ENCODE measurements at regions not wholly inside any gene's neighbourhood (a gene's known extent, or its start where the extent isn't known, plus 50 kb on each side); places are given as distances from the start of the nearest gene placed in this dataset.

GRCh38 chr22:33971561-33971961 is 51.3 kb upstream of the LARGE1 start:
- DNase-seq = no peak
- H3K36me3 Mint-ChIP-seq = no peaks in the 10 kb centered on the region
- no peak for ATAC-seq (ENCODE audit: low read depth in 2 of 2)
- no peaks in the 10 kb centered on the region for H3K36me3 ChIP-seq (ENCODE audit: control insufficient read depth, insufficient read depth, low read length)
- no peak overlapping the region for H3K4me3 Mint-ChIP-seq
- no peak overlapping the region for H3K4me3 ChIP-seq (ENCODE audit: low read depth, low read length)
- no peaks in the 10 kb centered on the region for H3K4me1 Mint-ChIP-seq
- H3K9me3 ChIP-seq (ENCODE audit: control insufficient read depth in 2 of 2, low read length in 2 of 2) = no peaks in the 10 kb centered on the region
- H3K4me1 ChIP-seq (ENCODE audit: control insufficient read depth, insufficient read depth, low read length, poor library complexity, severe bottlenecking) = no peaks in the 10 kb centered on the region
- H3K27me3 ChIP-seq (ENCODE audit: control insufficient read depth, insufficient read depth, low read length) = no peaks in the 10 kb centered on the region
- H3K9me3 Mint-ChIP-seq = peaks cover 0 to 9% (median 0%) of the 10 kb centered on the region in 7 donors
- H3K27ac Mint-ChIP-seq = no peak overlapping the region
- H3K27me3 Mint-ChIP-seq = no peaks in the 10 kb centered on the region
- H3K27ac ChIP-seq (ENCODE audit: insufficient read depth, low read length, poor library complexity, severe bottlenecking) = no peak overlapping the region

GRCh38 chr22:33975841-33976240 is 55.6 kb upstream of the LARGE1 start:
- no peak for ATAC-seq (ENCODE audit: low read depth in 2 of 2)
- no peak overlapping the region for H3K4me3 Mint-ChIP-seq

GRCh38 chr22:33983558-33983957 is 63.3 kb upstream of the LARGE1 start:
- no peaks in the 10 kb centered on the region for H3K4me1 ChIP-seq (ENCODE audit: control insufficient read depth, insufficient read depth, low read length, poor library complexity, severe bottlenecking)

More at GRCh38 chr22:33975841-33976240, 55.6 kb upstream of the LARGE1 start:
- H3K27ac Mint-ChIP-seq = no peak overlapping the region
- Histone ChIP-seq H3K36me3 (ENCODE audit: control insufficient read depth, insufficient read depth, low read length) (no peaks in the 10 kb centered on the region), H3K27me3 (ENCODE audit: control insufficient read depth, insufficient read depth, low read length) (no peaks in the 10 kb centered on the region), H3K4me3 (ENCODE audit: low read depth, low read length) (no peak overlapping the region), H3K27ac (ENCODE audit: insufficient read depth, low read length, poor library complexity, severe bottlenecking) (no peak overlapping the region), H3K4me1 (ENCODE audit: control insufficient read depth, insufficient read depth, low read length, poor library complexity, severe bottlenecking) (no peaks in the 10 kb centered on the region), H3K9me3 (ENCODE audit: control insufficient read depth in 2 of 2, low read length in 2 of 2) (no peaks in the 10 kb centered on the region)
- H3K36me3 Mint-ChIP-seq = no peaks in the 10 kb centered on the region
- peaks cover 0 to 13% (median 0%) of the 10 kb centered on the region in 7 donors for H3K9me3 Mint-ChIP-seq
- no peak for DNase-seq
- peaks cover 8% of the 10 kb centered on the region for H3K27me3 Mint-ChIP-seq
- H3K4me1 Mint-ChIP-seq = no peaks in the 10 kb centered on the region

GRCh38 chr22:33984211-33984610 is 63.9 kb upstream of the LARGE1 start:
- no peak overlapping the region for H3K27ac Mint-ChIP-seq
- no peaks in the 10 kb centered on the region for H3K9me3 ChIP-seq (ENCODE audit: control insufficient read depth in 2 of 2, low read length in 2 of 2)
- H3K27me3 ChIP-seq (ENCODE audit: control insufficient read depth, insufficient read depth, low read length) = no peaks in the 10 kb centered on the region
- H3K4me1 Mint-ChIP-seq = no peaks in the 10 kb centered on the region
- no peak overlapping the region for H3K4me3 ChIP-seq (ENCODE audit: low read depth, low read length)
- H3K36me3 ChIP-seq (ENCODE audit: control insufficient read depth, insufficient read depth, low read length) = no peaks in the 10 kb centered on the region
- H3K4me3 Mint-ChIP-seq = no peak overlapping the region
- ATAC-seq (ENCODE audit: low read depth in 2 of 2) (no peak), DNase-seq (no peak)
- H3K36me3 Mint-ChIP-seq = no peaks in the 10 kb centered on the region
- no peaks in the 10 kb centered on the region for H3K4me1 ChIP-seq (ENCODE audit: control insufficient read depth, insufficient read depth, low read length, poor library complexity, severe bottlenecking)
- no peak overlapping the region for H3K27ac ChIP-seq (ENCODE audit: insufficient read depth, low read length, poor library complexity, severe bottlenecking)
- peaks cover 10% of the 10 kb centered on the region for H3K27me3 Mint-ChIP-seq
- H3K9me3 Mint-ChIP-seq = peaks cover 0 to 5% (median 0%) of the 10 kb centered on the region in 7 donors

More at GRCh38 chr22:33983558-33983957, 63.3 kb upstream of the LARGE1 start:
- no peak overlapping the region for H3K4me3 ChIP-seq (ENCODE audit: low read depth, low read length)
- Mint-ChIP-seq H3K27ac (no peak overlapping the region), H3K4me3 (no peak overlapping the region), H3K36me3 (no peaks in the 10 kb centered on the region), H3K9me3 (peaks cover 0 to 5% (median 0%) of the 10 kb centered on the region in 7 donors), H3K4me1 (no peaks in the 10 kb centered on the region), H3K27me3 (peaks cover 10% of the 10 kb centered on the region)
- DNase-seq (no peak), ATAC-seq (ENCODE audit: low read depth in 2 of 2) (no peak)
- H3K27ac ChIP-seq (ENCODE audit: insufficient read depth, low read length, poor library complexity, severe bottlenecking) = no peak overlapping the region
- H3K36me3 ChIP-seq (ENCODE audit: control insufficient read depth, insufficient read depth, low read length) = no peaks in the 10 kb centered on the region
- H3K27me3 ChIP-seq (ENCODE audit: control insufficient read depth, insufficient read depth, low read length) = no peaks in the 10 kb centered on the region
- no peaks in the 10 kb centered on the region for H3K9me3 ChIP-seq (ENCODE audit: control insufficient read depth in 2 of 2, low read length in 2 of 2)

- no peaks in the 10 kb centered on the region for H3K4me1 ChIP-seq (ENCODE audit: control insufficient read depth, insufficient read depth, low read length, poor library complexity, severe bottlenecking)
- no peaks in the 10 kb centered on the region for H3K36me3 Mint-ChIP-seq
- H3K9me3 Mint-ChIP-seq = peaks cover 0 to 5% (median 0%) of the 10 kb centered on the region in 7 donors
- no peak overlapping the region for H3K4me3 Mint-ChIP-seq
- H3K9me3 ChIP-seq (ENCODE audit: control insufficient read depth in 2 of 2, low read length in 2 of 2) = no peaks in the 10 kb centered on the region
- no peaks in the 10 kb centered on the region for H3K27me3 ChIP-seq (ENCODE audit: control insufficient read depth, insufficient read depth, low read length)
- ATAC-seq (ENCODE audit: low read depth in 2 of 2) (no peak), DNase-seq (no peak)
- H3K27me3 Mint-ChIP-seq = peaks cover 10% of the 10 kb centered on the region
- H3K27ac ChIP-seq (ENCODE audit: insufficient read depth, low read length, poor library complexity, severe bottlenecking) = no peak overlapping the region
- no peaks in the 10 kb centered on the region for H3K4me1 Mint-ChIP-seq
- H3K27ac Mint-ChIP-seq = no peak overlapping the region
- no peaks in the 10 kb centered on the region for H3K36me3 ChIP-seq (ENCODE audit: control insufficient read depth, insufficient read depth, low read length)
- no peak overlapping the region for H3K4me3 ChIP-seq (ENCODE audit: low read depth, low read length)
These were observed 64.5 kb upstream of the LARGE1 start for GRCh38 chr22:33984656-33985285.

- no peaks in the 10 kb centered on the region for H3K4me1 Mint-ChIP-seq
- peaks cover 0 to 5% (median 0%) of the 10 kb centered on the region in 7 donors for H3K9me3 Mint-ChIP-seq
- H3K27ac Mint-ChIP-seq = no peak overlapping the region
These were observed 65.2 kb upstream of the LARGE1 start for GRCh38 chr22:33985506-33985905.

GRCh38 chr22:33986167-33986771 is 66.0 kb upstream of the LARGE1 start:
- H3K27ac ChIP-seq (ENCODE audit: insufficient read depth, low read length, poor library complexity, severe bottlenecking) = no peak overlapping the region
- no peak for ATAC-seq (ENCODE audit: low read depth in 2 of 2)
- no peak for DNase-seq
- no peaks in the 10 kb centered on the region for H3K36me3 ChIP-seq (ENCODE audit: control insufficient read depth, insufficient read depth, low read length)
- Mint-ChIP-seq H3K9me3 (peaks cover 0 to 5% (median 0%) of the 10 kb centered on the region in 7 donors), H3K27ac (no peak overlapping the region), H3K27me3 (no peaks in the 10 kb centered on the region), H3K4me3 (no peak overlapping the region), H3K36me3 (no peaks in the 10 kb centered on the region), H3K4me1 (no peaks in the 10 kb centered on the region)
- H3K27me3 ChIP-seq (ENCODE audit: control insufficient read depth, insufficient read depth, low read length) = no peaks in the 10 kb centered on the region
- no peaks in the 10 kb centered on the region for H3K4me1 ChIP-seq (ENCODE audit: control insufficient read depth, insufficient read depth, low read length, poor library complexity, severe bottlenecking)
- H3K4me3 ChIP-seq (ENCODE audit: low read depth, low read length) = no peak overlapping the region
- H3K9me3 ChIP-seq (ENCODE audit: control insufficient read depth in 2 of 2, low read length in 2 of 2) = no peaks in the 10 kb centered on the region

More at GRCh38 chr22:33985506-33985905, 65.2 kb upstream of the LARGE1 start:
- Mint-ChIP-seq H3K36me3 (no peaks in the 10 kb centered on the region), H3K27me3 (peaks cover 5% of the 10 kb centered on the region), H3K4me3 (no peak overlapping the region)
- DNase-seq = no peak
- Histone ChIP-seq H3K27me3 (ENCODE audit: control insufficient read depth, insufficient read depth, low read length) (no peaks in the 10 kb centered on the region), H3K36me3 (ENCODE audit: control insufficient read depth, insufficient read depth, low read length) (no peaks in the 10 kb centered on the region), H3K4me1 (ENCODE audit: control insufficient read depth, insufficient read depth, low read length, poor library complexity, severe bottlenecking) (no peaks in the 10 kb centered on the region), H3K27ac (ENCODE audit: insufficient read depth, low read length, poor library complexity, severe bottlenecking) (no peak overlapping the region), H3K4me3 (ENCODE audit: low read depth, low read length) (no peak overlapping the region), H3K9me3 (ENCODE audit: control insufficient read depth in 2 of 2, low read length in 2 of 2) (no peaks in the 10 kb centered on the region)
- no peak for ATAC-seq (ENCODE audit: low read depth in 2 of 2)

GRCh38 chr22:33986954-33987353 is 66.7 kb upstream of the LARGE1 start:
- H3K9me3 ChIP-seq (ENCODE audit: control insufficient read depth in 2 of 2, low read length in 2 of 2) = no peaks in the 10 kb centered on the region
- H3K36me3 ChIP-seq (ENCODE audit: control insufficient read depth, insufficient read depth, low read length) = no peaks in the 10 kb centered on the region
- H3K4me3 Mint-ChIP-seq = no peak overlapping the region
- peaks cover 0 to 5% (median 0%) of the 10 kb centered on the region in 7 donors for H3K9me3 Mint-ChIP-seq
- H3K27me3 ChIP-seq (ENCODE audit: control insufficient read depth, insufficient read depth, low read length) = no peaks in the 10 kb centered on the region
- no peak overlapping the region for H3K27ac ChIP-seq (ENCODE audit: insufficient read depth, low read length, poor library complexity, severe bottlenecking)
- H3K36me3 Mint-ChIP-seq = no peaks in the 10 kb centered on the region
- H3K4me1 ChIP-seq (ENCODE audit: control insufficient read depth, insufficient read depth, low read length, poor library complexity, severe bottlenecking) = no peaks in the 10 kb centered on the region
- H3K4me3 ChIP-seq (ENCODE audit: low read depth, low read length) = no peak overlapping the region
- H3K27me3 Mint-ChIP-seq = no peaks in the 10 kb centered on the region
- no peak overlapping the region for H3K27ac Mint-ChIP-seq
- H3K4me1 Mint-ChIP-seq = no peaks in the 10 kb centered on the region
- DNase-seq (no peak), ATAC-seq (ENCODE audit: low read depth in 2 of 2) (no peak)

Measured in CD4-positive, CD25-positive, alpha-beta regulatory T cell (primary cell).